ENCODE measurements at regions not wholly inside any gene's neighbourhood (a gene's known extent, or its start where the extent isn't known, plus 50 kb on each side); places are given as distances from the start of the nearest gene placed in this dataset.

DNA sequence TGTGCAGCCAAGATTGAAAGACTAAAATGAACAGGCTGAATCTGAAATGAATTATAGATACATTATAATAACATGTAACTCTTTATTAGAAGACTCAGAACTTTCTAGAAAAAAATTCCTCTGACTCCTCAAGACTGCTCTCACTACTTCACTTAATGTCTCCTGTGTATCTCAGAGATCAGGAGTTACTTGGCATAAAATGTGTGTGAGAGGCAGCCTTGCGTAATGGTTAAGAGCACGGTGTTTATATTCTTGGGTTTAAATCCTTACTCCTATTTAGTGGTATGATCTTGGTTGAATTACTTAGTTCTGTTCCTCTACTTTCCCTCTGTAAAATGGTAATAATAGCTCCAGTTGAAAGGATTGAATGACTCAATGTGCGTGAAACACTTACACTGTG lies 634.9 kb downstream of the LTN1 start:
- no peak for DNase-seq
- Mint-ChIP-seq H3K9me3 (ENCODE audit: low read depth) (no peaks in the 10 kb centered on the region), H3K4me3 (no peak overlapping the region), H3K27ac (no peak overlapping the region), H3K27me3 (no peaks in the 10 kb centered on the region), H3K4me1 (no peaks in the 10 kb centered on the region), H3K36me3 (no peaks in the 10 kb centered on the region)
- CTCF ChIA-PET = no interaction called here
- ATAC-seq = no peak

- CTCF ChIA-PET = no interaction called here
- no peaks in the 10 kb centered on the region for H3K27me3 Mint-ChIP-seq
- H3K4me3 Mint-ChIP-seq = no peak overlapping the region
- no peaks in the 10 kb centered on the region for H3K4me1 Mint-ChIP-seq
- ATAC-seq (no peak), DNase-seq (no peak)
- H3K27ac Mint-ChIP-seq = no peak overlapping the region
- no peaks in the 10 kb centered on the region for H3K9me3 Mint-ChIP-seq (ENCODE audit: low read depth)
- no peaks in the 10 kb centered on the region for H3K36me3 Mint-ChIP-seq
Observed at GRCh38 chr21:28356422-28356821, 636.3 kb downstream of the LTN1 start.

DNA sequence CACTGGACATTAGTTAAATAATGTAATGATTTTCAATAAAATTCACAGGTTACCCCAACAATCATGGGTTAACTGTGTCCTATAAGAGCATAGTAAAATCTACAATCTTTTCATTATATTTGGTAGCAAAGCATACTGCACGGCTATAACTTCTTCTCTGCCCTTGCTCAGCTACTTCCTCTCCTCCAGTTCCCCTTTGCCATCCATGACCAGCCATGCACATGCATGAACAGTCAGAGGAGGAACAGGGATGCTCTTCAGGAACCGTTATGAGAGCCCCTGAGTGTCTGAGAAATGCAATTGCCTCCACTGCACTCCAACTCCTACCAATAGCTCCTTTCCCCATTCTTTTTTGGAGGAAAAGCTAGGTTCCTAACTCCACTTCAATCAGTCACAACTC lies 646.7 kb downstream of the LTN1 start:
- no peak for DNase-seq
- Mint-ChIP-seq H3K36me3 (no peaks in the 10 kb centered on the region), H3K27ac (no peak overlapping the region), H3K4me1 (no peaks in the 10 kb centered on the region), H3K9me3 (ENCODE audit: low read depth) (no peaks in the 10 kb centered on the region), H3K4me3 (no peak overlapping the region), H3K27me3 (no peaks in the 10 kb centered on the region)
- no peak for ATAC-seq
- CTCF ChIA-PET = interaction anchor here (0.7 kb wide), 1 partner anchor 400 kb away, joined by 3 read pairs; no protein-coding TSS in a partner anchor

GRCh38 chr21:28344985-28345384 lies 647.7 kb downstream of the LTN1 start:
- CTCF ChIA-PET = no interaction called here
- no peak overlapping the region for H3K27ac Mint-ChIP-seq
- DNase-seq (no peak), ATAC-seq (no peak)
- H3K4me3 Mint-ChIP-seq = no peak overlapping the region
- H3K4me1 Mint-ChIP-seq = no peaks in the 10 kb centered on the region
- H3K36me3 Mint-ChIP-seq = no peaks in the 10 kb centered on the region
- no peaks in the 10 kb centered on the region for H3K9me3 Mint-ChIP-seq (ENCODE audit: low read depth)
- H3K27me3 Mint-ChIP-seq = no peaks in the 10 kb centered on the region

GRCh38 chr21:28342212-28342810 lies 650.4 kb downstream of the LTN1 start:
- CTCF ChIA-PET = interaction anchor here (0.8 kb wide), 1 partner anchor 404 kb away, joined by 3 read pairs; no protein-coding TSS in a partner anchor
- ATAC-seq = no peak
- no peaks in the 10 kb centered on the region for H3K9me3 Mint-ChIP-seq (ENCODE audit: low read depth)
- DNase-seq = no peak
- H3K27ac Mint-ChIP-seq = no peak overlapping the region
- no peaks in the 10 kb centered on the region for H3K27me3 Mint-ChIP-seq
- no peaks in the 10 kb centered on the region for H3K36me3 Mint-ChIP-seq
- H3K4me1 Mint-ChIP-seq = no peaks in the 10 kb centered on the region
- H3K4me3 Mint-ChIP-seq = no peak overlapping the region

- Mint-ChIP-seq H3K27me3 (no peaks in the 10 kb centered on the region), H3K27ac (no peak overlapping the region), H3K4me3 (no peak overlapping the region), H3K36me3 (no peaks in the 10 kb centered on the region), H3K9me3 (ENCODE audit: low read depth) (no peaks in the 10 kb centered on the region), H3K4me1 (no peaks in the 10 kb centered on the region)
- DNase-seq (no peak), ATAC-seq (no peak)
- CTCF ChIA-PET = no interaction called here
Observed at GRCh38 chr21:28339403-28339802, 653.3 kb downstream of the LTN1 start.

DNA sequence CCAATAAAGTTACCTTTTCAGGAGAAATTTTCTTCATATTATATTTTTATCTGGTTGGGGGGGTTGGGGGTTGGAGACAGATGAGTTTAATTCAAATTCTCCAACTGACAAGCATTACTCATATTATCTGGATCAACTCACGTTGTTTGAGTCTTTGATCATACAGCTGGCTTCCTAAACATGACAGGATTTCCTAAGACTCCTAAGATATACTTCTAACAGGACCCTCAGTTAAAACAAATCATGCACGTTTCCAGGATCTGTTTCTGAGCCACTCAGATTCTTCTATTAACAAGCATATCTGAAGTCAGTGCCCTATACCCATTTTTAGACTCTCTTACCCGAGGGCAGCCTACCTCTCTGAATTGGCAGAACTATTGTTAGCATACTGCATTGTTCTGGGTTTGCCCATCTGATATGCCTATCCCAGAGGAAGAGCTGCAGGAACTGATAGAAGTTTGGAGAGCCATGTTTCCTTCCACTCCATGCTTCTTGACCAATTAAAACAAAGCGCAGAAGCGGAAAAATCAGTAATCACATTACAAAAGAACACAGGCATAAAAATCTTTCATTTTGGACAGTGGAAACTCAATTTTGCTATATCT lies 653.9 kb downstream of the LTN1 start:
- Mint-ChIP-seq H3K27ac (no peak overlapping the region), H3K9me3 (ENCODE audit: low read depth) (no peaks in the 10 kb centered on the region), H3K27me3 (no peaks in the 10 kb centered on the region), H3K4me3 (no peak overlapping the region), H3K4me1 (no peaks in the 10 kb centered on the region), H3K36me3 (no peaks in the 10 kb centered on the region)
- DNase-seq = no peak
- CTCF ChIA-PET = no interaction called here
- no peak for ATAC-seq

- Mint-ChIP-seq H3K36me3 (no peaks in the 10 kb centered on the region), H3K9me3 (ENCODE audit: low read depth) (no peaks in the 10 kb centered on the region), H3K4me1 (no peaks in the 10 kb centered on the region), H3K27me3 (no peaks in the 10 kb centered on the region), H3K27ac (no peak overlapping the region), H3K4me3 (no peak overlapping the region)
- DNase-seq (no peak), ATAC-seq (no peak)
- CTCF ChIA-PET = no interaction called here
Observed at GRCh38 chr21:28337315-28337714, 655.4 kb downstream of the LTN1 start.

GRCh38 chr21:28336314-28336713 lies 656.4 kb downstream of the LTN1 start:
- CTCF ChIA-PET = no interaction called here
- no peak overlapping the region for H3K27ac Mint-ChIP-seq
- no peak overlapping the region for H3K4me3 Mint-ChIP-seq
- no peaks in the 10 kb centered on the region for H3K4me1 Mint-ChIP-seq
- no peaks in the 10 kb centered on the region for H3K36me3 Mint-ChIP-seq
- DNase-seq (no peak), ATAC-seq (no peak)
- H3K9me3 Mint-ChIP-seq (ENCODE audit: low read depth) = no peaks in the 10 kb centered on the region
- no peaks in the 10 kb centered on the region for H3K27me3 Mint-ChIP-seq

DNA sequence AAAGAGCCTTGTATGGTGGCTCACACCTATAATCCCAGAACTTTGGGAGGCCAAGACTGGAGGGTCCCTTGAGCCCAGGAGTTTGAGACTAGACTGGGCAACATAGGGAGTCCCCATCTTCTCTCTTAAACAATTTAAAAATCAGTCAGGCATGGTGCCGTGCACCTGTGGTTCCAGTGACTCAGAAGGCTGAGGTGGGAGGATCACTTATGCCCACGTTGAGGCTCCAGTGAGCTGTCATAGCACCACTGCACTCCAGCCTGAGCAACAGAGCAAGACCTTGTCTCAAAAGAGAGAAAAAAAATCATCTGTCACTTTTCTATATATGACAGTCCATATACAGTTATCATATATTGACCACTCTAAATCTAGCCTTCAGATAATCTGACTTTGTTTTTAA lies 658.3 kb downstream of the LTN1 start:
- CTCF ChIA-PET = no interaction called here
- Mint-ChIP-seq H3K4me1 (no peaks in the 10 kb centered on the region), H3K4me3 (no peak overlapping the region), H3K9me3 (ENCODE audit: low read depth) (no peaks in the 10 kb centered on the region), H3K27ac (no peak overlapping the region), H3K36me3 (no peaks in the 10 kb centered on the region), H3K27me3 (no peaks in the 10 kb centered on the region)
- DNase-seq = no peak
- no peak for ATAC-seq

- Mint-ChIP-seq H3K27me3 (no peaks in the 10 kb centered on the region), H3K4me3 (no peak overlapping the region), H3K9me3 (ENCODE audit: low read depth) (no peaks in the 10 kb centered on the region), H3K27ac (no peak overlapping the region), H3K36me3 (no peaks in the 10 kb centered on the region), H3K4me1 (no peaks in the 10 kb centered on the region)
- no peak for DNase-seq
- CTCF ChIA-PET = no interaction called here
- ATAC-seq = no peak
Observed at GRCh38 chr21:28333578-28334075, 659.0 kb downstream of the LTN1 start.

- no peaks in the 10 kb centered on the region for H3K36me3 Mint-ChIP-seq
- H3K27me3 Mint-ChIP-seq = no peaks in the 10 kb centered on the region
- no peak overlapping the region for H3K27ac Mint-ChIP-seq
- no peaks in the 10 kb centered on the region for H3K9me3 Mint-ChIP-seq (ENCODE audit: low read depth)
- ATAC-seq = no peak
- DNase-seq = no peak
- CTCF ChIA-PET = no interaction called here
- no peak overlapping the region for H3K4me3 Mint-ChIP-seq
- no peaks in the 10 kb centered on the region for H3K4me1 Mint-ChIP-seq
Observed at GRCh38 chr21:28332796-28333195, 659.9 kb downstream of the LTN1 start.

- Mint-ChIP-seq H3K27ac (no peak overlapping the region), H3K27me3 (no peaks in the 10 kb centered on the region), H3K36me3 (no peaks in the 10 kb centered on the region), H3K4me1 (no peaks in the 10 kb centered on the region), H3K4me3 (no peak overlapping the region), H3K9me3 (ENCODE audit: low read depth) (no peaks in the 10 kb centered on the region)
- ATAC-seq = no peak
- no peak for DNase-seq
- CTCF ChIA-PET = no interaction called here
Observed at GRCh38 chr21:28325618-28326017, 667.1 kb downstream of the LTN1 start.

DNA sequence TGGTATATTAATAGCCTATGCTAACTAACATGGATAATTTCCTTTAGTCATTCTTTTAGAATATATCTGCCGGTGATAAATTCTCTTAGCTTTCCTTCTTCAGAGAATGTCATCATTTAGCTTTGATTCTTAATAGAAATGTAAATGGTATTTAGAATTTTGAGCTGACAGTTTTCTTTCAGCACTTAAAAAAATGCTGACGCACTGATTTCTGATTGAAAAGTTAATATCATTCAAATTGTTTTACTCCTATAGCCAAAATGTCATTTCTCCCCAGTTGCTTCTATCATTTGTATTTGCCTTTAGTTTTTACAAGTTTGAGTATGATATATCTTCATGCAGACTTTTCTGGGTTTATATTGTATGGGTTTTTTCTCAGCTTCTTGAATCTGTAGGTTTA lies 668.0 kb downstream of the LTN1 start:
- Mint-ChIP-seq H3K4me3 (no peak overlapping the region), H3K27ac (no peak overlapping the region), H3K36me3 (no peaks in the 10 kb centered on the region), H3K9me3 (ENCODE audit: low read depth) (no peaks in the 10 kb centered on the region), H3K4me1 (no peaks in the 10 kb centered on the region), H3K27me3 (no peaks in the 10 kb centered on the region)
- CTCF ChIA-PET = no interaction called here
- DNase-seq (no peak), ATAC-seq (no peak)

Measured in activated CD8-positive, alpha-beta memory T cell treated with anti-CD3 and anti-CD28 coated beads, Interleukin-2, amount 10 ng/mL, durations not matched to agents 7 days and 5 days (primary cell).